Smooth muscle cell (in vitro differentiated cells): ENCODE measurements at regions not wholly inside any gene's neighbourhood (a gene's known extent, or its start where the extent isn't known, plus 50 kb on each side); places are given as distances from the start of the nearest gene placed in this dataset.

ENCODE experiments used
- DNase-seq: peaks from one replicate; lab custom pipeline; 2025; ENCODE audit not compliant: unreplicated experiment; lab: John Stamatoyannopoulos, UW
- H2AFZ ChIP-seq: fragments of 200-600 bp; sonication (generic); 2 replicates; pipeline ENCODE4 v1.6.0; 2016; ENCODE audit warnings: antibody characterized with exemption, low read depth, mild to moderate bottlenecking
- H3F3A ChIP-seq: fragments of 200-600 bp; sonication (generic); 2 replicates; pipeline ENCODE4 v1.6.0; 2017; ENCODE audit warnings: antibody characterized with exemption, low read depth
- H3K27ac ChIP-seq: fragments of 200-600 bp; sonication (generic); 2 replicates; pipeline ENCODE4 v1.5.1; 2016; ENCODE audit warnings: low read depth, mild to moderate bottlenecking
- H3K27me3 ChIP-seq: fragments of 200-600 bp; sonication (generic); 2 replicates; pipeline ENCODE4 v1.6.1; 2016; ENCODE audit warnings: low read depth, mild to moderate bottlenecking
- H3K36me3 ChIP-seq: fragments of 200-600 bp; sonication (generic); 2 replicates; pipeline ENCODE4 v1.5.1; 2016; ENCODE audit warnings: low read depth
- H3K4me1 ChIP-seq: fragments of 200-600 bp; sonication (generic); 2 replicates; pipeline ENCODE4 v1.5.1; 2016; ENCODE audit warnings: low read depth
- H3K4me2 ChIP-seq: fragments of 200-600 bp; sonication (generic); 2 replicates; pipeline ENCODE4 v1.6.0; 2016; ENCODE audit warnings: mild to moderate bottlenecking
- H3K4me3 ChIP-seq: fragments of 200-600 bp; sonication (generic); 2 replicates; pipeline ENCODE4 v1.5.1; 2016; ENCODE audit warnings: mild to moderate bottlenecking
- H3K79me2 ChIP-seq: fragments of 200-600 bp; sonication (generic); 2 replicates; pipeline ENCODE4 v1.6.0; 2016; ENCODE audit warnings: low read depth, mild to moderate bottlenecking
- H3K9ac ChIP-seq: fragments of 200-600 bp; sonication (generic); 2 replicates; pipeline ENCODE4 v1.6.0; 2016; ENCODE audit warnings: low read depth
- H3K9me3 ChIP-seq: fragments of 200-600 bp; sonication (generic); replicated peaks from 2 replicates; pipeline ENCODE4 v1.5.1; 2016; ENCODE audit warnings: low read depth
- H4K20me1 ChIP-seq: fragments of 200-600 bp; sonication (generic); 2 replicates; pipeline ENCODE4 v1.6.0; 2016; ENCODE audit warnings: low read depth
- CTCF ChIP-seq: fragments of 200-600 bp; sonication (generic); IDR thresholded peaks from 2 replicates; pipeline ENCODE4 v1.5.1; 2017; ENCODE audit warnings: borderline replicate concordance, mild to moderate bottlenecking, antibody characterized with exemption; ENCODE audit not compliant: insufficient read depth, poor library complexity, severe bottlenecking
- WGBS: methylation state at CpG from one replicate; pipeline ENCODE4 v1.1.7; 2016; ENCODE audit warnings: low lambda C conversion rate; 5-methylcytosine and 5-hydroxymethylcytosine counted together

- Histone ChIP-seq H3K79me2 (no peaks in the 10 kb centered on the region), H3K4me3 (no peak overlapping the region), H3K36me3 (peaks cover 4% of the 10 kb centered on the region), H3K9ac (no peak overlapping the region), H3K4me1 (no peaks in the 10 kb centered on the region), H3K27ac (no peak overlapping the region), H3K4me2 (no peak overlapping the region), H3F3A (no peaks in the 10 kb centered on the region), H2AFZ (no peak overlapping the region), H3K27me3 (no peaks in the 10 kb centered on the region), H4K20me1 (no peaks in the 10 kb centered on the region), H3K9me3 (no peaks in the 10 kb centered on the region)
- TF ChIP-seq CTCF: no peak
- 87% methylated on average over 6 of the region's 6 CpGs for WGBS
- DNase-seq: no peak
These were observed 349.5 kb downstream of the IRS1 start for GRCh38 chr2:226450141-226450540.

- H3K27me3 ChIP-seq: no peaks in the 10 kb centered on the region
- H3F3A ChIP-seq: no peaks in the 10 kb centered on the region
- H3K4me3 ChIP-seq: no peak overlapping the region
- 76% methylated on average over 5 of the region's 5 CpGs for WGBS
- peak overlapping the region; percentile 22 for H3K27ac ChIP-seq
- no peak overlapping the region for H3K4me2 ChIP-seq
- no peak for DNase-seq
- H4K20me1 ChIP-seq: no peaks in the 10 kb centered on the region
- H2AFZ ChIP-seq: no peak overlapping the region
- peaks cover 4% of the 10 kb centered on the region for H3K36me3 ChIP-seq
- H3K9ac ChIP-seq: no peak overlapping the region
- TF ChIP-seq CTCF: no peak
- no peaks in the 10 kb centered on the region for H3K4me1 ChIP-seq
- no peaks in the 10 kb centered on the region for H3K9me3 ChIP-seq
- no peaks in the 10 kb centered on the region for H3K79me2 ChIP-seq
These were observed 352.0 kb downstream of the IRS1 start for GRCh38 chr2:226447338-226448300.

GRCh38 chr2:226446406-226447001 is 353.1 kb downstream of the IRS1 start:
- H3K4me2 ChIP-seq: no peak overlapping the region
- TF ChIP-seq CTCF: no peak
- H3F3A ChIP-seq: no peaks in the 10 kb centered on the region
- no peaks in the 10 kb centered on the region for H3K79me2 ChIP-seq
- H4K20me1 ChIP-seq: no peaks in the 10 kb centered on the region
- no peaks in the 10 kb centered on the region for H3K27me3 ChIP-seq
- DNase-seq: no peak
- 59% methylated on average over 3 of the region's 3 CpGs for WGBS
- no peaks in the 10 kb centered on the region for H3K4me1 ChIP-seq
- H3K9ac ChIP-seq: no peak overlapping the region
- no peak overlapping the region for H3K4me3 ChIP-seq
- no peak overlapping the region for H2AFZ ChIP-seq
- H3K27ac ChIP-seq: no peak overlapping the region
- no peaks in the 10 kb centered on the region for H3K36me3 ChIP-seq
- H3K9me3 ChIP-seq: no peaks in the 10 kb centered on the region
